Keratinocyte (primary cell): ENCODE measurements at regions not wholly inside any gene's neighbourhood (a gene's known extent, or its start where the extent isn't known, plus 50 kb on each side); places are given as distances from the start of the nearest gene placed in this dataset.

Source experiments
- EZH2 ChIP-seq: IDR thresholded peaks from one replicate; pipeline ENCODE4 v1.6.1; 2012; ENCODE audit warnings: inconsistent platforms, mild to moderate bottlenecking, low read length, moderate library complexity
- TF ChIP-seq, protein P1 (sequence below), 3 experiments: IDR thresholded peaks in 1 of 3; conservative IDR thresholded peaks in 1 of 3; optimal IDR thresholded peaks in 1 of 3; 2 replicates in 2 of 3; 3 replicates in 1 of 3; pipeline versions ENCODE3 to v1.5.1; 2011; ENCODE audit warnings: low read length in 3 of 3, mild to moderate bottlenecking in 3 of 3, moderate library complexity in 2 of 3, control low read depth in 1 of 3, inconsistent platforms in 1 of 3; ENCODE audit not compliant: insufficient read depth in 2 of 3; ENCODE audit errors: extremely low read depth in 1 of 3

DNA sequence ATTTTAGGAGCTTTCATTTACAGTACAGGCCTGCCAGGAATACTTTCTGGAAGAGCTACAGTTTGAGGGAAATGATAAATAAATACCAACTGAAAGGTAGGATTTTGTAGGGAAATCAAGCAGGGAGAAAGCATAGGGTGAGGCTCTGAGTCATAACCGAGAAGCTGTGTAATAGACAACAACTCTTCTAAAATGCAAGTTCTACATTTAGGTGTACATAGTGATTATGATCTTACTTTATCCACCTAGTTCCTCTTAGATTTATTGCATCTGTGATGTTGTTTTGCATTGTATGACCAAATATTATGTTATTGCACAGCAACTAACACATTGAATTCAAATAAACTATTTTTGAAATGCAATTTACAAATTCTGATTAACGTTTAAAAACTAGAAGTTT is 819.3 kb downstream of the PLA2G4A start:
- TF ChIP-seq, protein P1, sequence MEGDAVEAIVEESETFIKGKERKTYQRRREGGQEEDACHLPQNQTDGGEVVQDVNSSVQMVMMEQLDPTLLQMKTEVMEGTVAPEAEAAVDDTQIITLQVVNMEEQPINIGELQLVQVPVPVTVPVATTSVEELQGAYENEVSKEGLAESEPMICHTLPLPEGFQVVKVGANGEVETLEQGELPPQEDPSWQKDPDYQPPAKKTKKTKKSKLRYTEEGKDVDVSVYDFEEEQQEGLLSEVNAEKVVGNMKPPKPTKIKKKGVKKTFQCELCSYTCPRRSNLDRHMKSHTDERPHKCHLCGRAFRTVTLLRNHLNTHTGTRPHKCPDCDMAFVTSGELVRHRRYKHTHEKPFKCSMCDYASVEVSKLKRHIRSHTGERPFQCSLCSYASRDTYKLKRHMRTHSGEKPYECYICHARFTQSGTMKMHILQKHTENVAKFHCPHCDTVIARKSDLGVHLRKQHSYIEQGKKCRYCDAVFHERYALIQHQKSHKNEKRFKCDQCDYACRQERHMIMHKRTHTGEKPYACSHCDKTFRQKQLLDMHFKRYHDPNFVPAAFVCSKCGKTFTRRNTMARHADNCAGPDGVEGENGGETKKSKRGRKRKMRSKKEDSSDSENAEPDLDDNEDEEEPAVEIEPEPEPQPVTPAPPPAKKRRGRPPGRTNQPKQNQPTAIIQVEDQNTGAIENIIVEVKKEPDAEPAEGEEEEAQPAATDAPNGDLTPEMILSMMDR (optimal IDR thresholded peaks at IDR 0.05 in 1 of 3, IDR thresholded peaks at IDR 0.05 in 1 of 3, conservative IDR thresholded peaks at IDR 0.05 in 1 of 3; ENCODE audit: extremely low read depth in 1 of 3, insufficient read depth in 2 of 3, low read length in 3 of 3), result no peak
- no peak for TF ChIP-seq EZH2
